ENCODE measurements at regions not wholly inside any gene's neighbourhood (a gene's known extent, or its start where the extent isn't known, plus 50 kb on each side); places are given as distances from the start of the nearest gene placed in this dataset.
A peak's percentile ranks its signal among the peaks of the same experiment; 100 is the strongest.

DNA sequence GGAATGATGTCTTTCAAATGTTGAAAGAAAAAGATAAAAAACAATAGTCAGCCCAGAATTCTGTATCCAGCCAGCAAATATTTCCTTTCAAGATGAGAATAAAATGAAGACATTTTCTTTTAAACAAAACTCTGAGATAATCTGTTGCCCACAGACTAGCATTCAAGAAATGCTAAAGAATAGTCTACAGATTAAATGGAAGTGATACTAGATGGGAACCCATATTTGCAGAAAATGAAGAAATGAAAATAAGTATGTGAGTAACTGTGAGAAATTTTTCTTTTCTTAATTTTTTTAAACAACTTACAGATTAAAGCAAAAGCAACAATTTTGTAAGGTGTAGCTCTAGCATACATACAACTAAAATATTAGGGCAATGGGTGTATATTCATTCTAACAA, 469.8 kb downstream of the IGSF11 start:
- ATAC-seq = no peak
- no peak for DNase-seq
- intact Hi-C loops (cut with micrococcal nuclease) = no loop called here

DNA sequence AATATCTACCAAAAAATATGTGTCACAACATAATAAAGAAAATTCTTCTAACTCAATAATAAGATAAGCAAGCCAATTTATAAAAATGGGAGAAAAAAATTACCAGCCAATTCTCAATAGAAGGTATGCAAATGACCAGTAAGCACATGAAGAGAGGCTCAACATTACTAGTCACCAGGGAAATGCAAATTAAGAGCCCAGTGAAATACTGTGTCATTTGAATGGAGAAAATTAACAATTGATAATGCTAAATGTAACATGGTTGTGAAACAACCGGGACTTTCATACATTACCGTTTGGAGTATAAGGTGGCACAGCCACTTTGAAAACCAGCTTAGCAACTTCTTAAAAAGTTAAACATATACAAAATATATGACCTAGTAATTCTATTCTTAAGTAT, 460.7 kb downstream of the IGSF11 start:
- no peak for ATAC-seq
- no peak for DNase-seq
- intact Hi-C loops (cut with micrococcal nuclease) = no loop called here

DNA sequence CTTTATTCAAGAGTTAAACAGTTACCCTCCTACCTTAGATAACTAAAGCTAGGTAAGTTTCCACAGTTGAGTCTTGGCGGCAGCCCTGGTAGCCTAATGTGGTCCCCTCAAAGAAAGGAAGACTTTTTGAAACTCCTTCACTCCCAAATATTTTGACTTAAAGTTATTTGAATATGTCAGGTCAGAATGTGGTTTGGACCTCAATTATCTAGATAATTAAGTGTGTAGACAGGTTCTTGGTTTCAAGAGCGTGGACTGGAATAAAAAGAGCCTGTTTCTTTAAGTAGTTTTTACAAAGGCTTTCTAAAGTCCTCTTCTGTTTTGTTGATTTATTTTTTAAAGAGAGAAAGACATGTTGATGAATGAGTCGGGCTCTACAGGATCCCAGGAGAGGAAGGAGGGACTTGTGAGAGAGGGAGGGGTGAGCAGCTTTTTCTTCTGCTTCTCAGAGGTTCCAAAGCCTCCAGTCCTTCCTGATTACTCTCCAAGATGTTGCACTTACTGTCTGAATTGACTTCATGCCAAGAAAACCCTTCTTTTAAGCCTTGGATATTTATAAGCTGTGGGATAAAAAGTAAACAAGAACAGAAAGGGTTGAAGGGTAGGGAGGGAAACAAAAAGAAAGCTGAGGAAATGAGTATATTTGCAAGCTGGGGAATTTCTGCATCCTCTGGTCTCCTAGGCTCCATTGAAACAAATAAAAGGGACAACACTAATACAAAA, 457.4 kb downstream of the IGSF11 start:
- ATAC-seq = peak; percentile 74
- DNase-seq = no peak
- intact Hi-C loops (cut with micrococcal nuclease) = no loop called here

DNA sequence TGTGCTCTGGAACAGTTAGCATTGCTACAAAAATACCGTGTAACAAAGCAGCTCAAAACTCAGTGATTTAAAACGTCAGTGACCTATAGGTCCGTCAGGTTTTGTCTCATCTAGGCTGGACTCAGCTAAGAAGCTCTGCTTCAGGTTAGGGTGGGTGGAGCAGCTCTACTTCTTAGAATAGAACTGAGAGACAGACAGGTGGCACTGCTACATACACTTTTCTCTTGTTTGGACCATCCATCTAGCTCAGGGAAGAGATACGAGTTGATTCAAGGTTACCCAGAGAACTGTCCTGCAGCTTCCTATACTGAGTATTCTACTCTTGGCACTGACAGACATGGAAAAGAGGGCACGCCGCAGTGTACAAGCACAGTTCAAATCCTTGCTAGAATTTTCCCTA, 456.1 kb downstream of the IGSF11 start:
- no peak for ATAC-seq
- DNase-seq = no peak
- intact Hi-C loops (cut with micrococcal nuclease) = no loop called here

DNA sequence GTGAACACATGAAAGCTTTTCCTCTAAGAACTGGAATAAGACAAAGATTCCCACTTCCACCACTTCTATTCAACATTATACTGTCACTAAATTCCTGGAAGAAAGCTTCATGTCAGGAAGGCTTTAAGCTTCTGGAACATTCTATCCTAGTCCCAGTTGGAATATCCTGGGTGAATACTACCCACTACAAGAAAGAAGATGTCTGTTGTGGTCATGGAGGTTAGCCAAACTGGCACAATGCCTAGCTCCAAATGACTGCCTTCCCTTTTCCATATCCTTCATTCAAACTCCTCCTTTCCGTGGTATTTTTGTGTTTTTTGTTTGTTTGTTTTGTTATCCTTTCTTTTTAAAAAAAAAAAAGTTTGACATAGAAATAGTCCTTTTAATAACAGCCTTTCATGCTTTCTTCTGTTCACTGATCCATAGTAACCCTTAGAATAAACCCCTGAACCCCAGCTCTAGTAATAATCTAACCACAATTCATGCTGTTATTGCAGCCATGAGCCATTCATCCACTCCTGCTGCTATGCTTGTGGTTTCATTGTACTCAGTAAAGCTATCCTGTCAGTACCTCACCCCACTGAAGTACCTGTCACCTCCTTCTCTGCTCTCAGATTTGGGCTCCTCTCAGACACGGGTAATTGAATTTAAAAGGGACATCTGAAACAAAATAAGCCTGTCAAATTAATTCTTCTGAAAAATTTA, 447.5 kb downstream of the IGSF11 start:
- DNase-seq = no peak
- no peak for ATAC-seq
- intact Hi-C loops (cut with micrococcal nuclease) = no loop called here

DNA sequence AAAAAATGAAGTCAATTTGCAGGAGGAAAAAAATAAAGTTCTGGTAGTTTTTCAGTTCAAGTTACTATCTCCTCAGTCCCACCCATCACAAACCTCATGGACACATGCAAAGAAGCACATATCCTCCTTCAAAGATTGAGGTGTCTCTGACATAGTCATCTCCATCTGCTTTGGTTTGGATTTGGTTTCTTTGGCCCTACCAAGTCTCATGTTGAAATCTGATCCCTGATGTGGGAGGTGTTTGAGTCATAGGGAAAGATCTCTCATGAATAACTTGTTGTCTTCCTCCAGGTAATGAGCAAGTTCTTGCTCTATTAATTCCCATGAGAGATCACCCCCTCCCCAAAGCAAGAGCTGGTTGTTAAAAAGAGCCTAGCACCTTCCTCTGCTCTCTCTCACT, 446.8 kb downstream of the IGSF11 start:
- intact Hi-C loops (cut with micrococcal nuclease) = no loop called here
- ATAC-seq (no peak), DNase-seq (no peak)

DNA sequence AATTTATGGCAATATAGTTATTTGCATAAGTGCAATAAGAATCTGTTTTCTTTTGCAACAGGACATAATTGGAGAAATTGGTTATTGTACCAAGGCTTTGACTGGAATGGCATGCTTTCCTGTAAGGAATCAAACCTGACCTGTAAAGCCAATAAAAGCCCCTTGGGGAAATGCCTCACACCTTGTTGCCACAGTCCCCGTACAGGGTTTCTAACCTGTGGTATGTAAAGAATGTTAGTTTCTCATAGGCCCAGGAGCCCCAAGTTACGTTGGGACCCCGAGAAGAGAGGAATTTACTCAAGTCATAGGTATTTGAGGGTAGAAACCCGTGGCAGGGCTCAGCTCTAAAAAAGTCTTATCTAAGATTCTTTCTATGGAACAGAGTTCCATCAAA, 441.4 kb downstream of the IGSF11 start:
- no peak for ATAC-seq
- DNase-seq = no peak
- intact Hi-C loops (cut with micrococcal nuclease) = no loop called here

DNA sequence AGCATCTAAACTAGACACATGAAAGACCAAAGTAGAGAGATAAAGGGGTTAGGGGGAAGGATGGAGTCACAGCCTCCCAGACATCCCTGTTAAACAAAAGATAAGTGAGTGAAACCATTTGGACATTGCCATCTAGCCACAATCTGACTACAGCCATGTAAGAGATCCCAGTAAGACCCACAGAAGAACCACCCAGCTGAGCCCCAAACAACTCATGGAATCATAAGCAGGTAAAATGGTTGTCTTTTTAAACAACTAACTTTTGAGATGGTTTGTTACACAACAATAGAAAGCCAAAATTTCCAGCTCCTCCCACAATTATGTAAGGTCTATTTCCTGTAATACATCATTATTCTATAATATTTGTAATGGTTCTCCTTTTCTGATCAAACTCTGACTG, 437.5 kb downstream of the IGSF11 start:
- ATAC-seq = no peak
- no peak for DNase-seq
- intact Hi-C loops (cut with micrococcal nuclease) = no loop called here

DNA sequence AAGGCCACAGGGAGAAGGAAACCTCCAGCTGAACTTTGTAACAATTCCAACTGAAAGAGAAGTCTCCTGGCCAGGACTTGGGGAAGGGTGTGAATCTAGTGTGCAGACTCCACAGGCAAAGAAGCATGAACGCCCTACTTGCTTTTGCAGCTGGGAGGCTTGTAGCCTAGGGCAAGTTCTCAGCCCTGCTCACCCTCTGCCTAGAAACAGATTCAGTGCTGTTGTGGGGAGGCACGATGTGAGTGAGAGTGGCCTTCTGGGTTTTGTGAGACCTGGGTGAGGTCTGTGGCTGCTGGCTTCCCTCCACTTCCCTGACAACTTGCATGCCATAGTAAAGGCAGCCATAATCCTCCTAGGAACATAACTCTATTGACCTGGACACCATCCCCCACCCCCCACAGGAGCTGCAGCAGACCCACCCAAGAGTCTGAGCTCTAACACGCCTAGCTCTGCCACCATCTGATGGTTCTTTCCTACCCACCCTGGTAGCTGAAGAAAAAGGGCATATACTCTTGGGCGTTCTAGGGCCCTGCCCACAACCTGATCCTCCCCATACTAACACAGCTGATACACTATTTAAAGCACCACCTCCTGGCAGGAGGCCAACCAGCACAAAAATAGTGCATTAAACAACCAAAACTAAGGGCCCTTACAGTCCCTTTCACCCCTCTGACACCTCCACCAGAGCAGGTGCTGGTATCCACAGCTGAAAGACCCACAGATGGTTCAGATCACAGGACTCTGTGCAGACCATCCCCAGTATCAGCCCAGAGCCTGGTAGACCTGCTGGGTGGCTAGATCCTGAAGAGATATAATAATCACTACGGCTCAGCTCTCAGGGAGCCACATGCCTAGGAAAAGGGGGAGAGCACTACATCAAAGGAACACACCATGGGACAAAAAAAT, 426.5 kb downstream of the IGSF11 start:
- intact Hi-C loops (cut with micrococcal nuclease) = no loop called here
- DNase-seq = no peak
- no peak for ATAC-seq

DNA sequence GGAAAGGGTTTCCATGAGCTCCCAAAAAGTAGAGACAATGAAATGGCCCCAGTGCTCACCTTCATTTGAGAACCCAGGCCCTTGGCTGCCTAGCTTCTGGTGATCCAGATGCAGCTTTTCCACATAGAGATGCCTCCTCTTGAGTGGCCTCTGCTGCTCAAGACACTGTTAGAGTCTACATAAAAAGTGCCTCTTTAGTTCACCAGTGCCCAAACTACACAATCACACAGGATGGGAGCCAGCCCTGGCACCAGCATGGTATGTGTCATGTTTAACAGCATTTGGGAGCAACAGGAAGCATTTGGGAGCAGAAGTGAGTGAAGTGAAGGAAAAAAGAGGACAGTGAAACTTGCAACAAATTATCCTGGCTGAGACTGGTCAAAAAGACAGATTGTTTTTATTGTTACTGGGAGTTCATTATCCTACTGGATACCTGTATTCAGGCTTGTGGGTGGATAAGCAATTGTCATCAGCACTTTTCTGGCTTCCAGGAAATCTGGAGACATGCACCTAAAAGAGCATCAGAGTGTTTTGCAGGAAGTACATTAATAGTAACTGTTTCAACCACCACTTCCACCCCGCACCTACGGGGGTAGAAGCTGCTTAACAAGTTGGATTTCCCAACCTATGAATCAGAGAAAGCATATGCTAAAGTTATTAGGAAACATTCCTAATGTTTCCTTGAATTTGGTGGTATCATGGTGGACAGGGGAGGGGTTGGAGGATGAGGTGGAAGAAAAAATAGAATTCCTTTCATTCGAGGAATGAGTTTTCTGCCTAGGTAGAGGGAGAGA, 416.2 kb downstream of the IGSF11 start:
- intact Hi-C loops (cut with micrococcal nuclease) = no loop called here
- DNase-seq = no peak
- ATAC-seq = no peak

DNA sequence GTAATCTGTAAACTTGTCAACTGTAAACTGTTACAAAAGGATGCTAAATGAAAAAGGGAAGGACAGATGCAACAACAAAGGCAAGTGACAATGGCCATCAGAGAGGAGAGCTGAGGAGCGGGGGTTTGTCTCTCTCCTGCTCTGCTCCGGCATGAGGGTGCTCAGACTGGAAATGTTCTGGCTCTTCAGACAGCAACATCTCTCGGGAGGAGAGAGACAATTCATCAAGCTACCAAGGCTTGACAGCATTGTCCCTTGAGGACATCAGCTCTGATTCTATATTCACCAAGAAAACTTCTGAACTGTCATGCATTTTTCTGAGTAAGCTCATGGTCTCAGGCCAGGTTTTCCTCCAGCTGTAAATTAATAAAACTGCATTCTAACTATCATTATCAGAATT, 408.2 kb downstream of the IGSF11 start:
- ATAC-seq = no peak
- no peak for DNase-seq
- intact Hi-C loops (cut with micrococcal nuclease) = no loop called here

DNA sequence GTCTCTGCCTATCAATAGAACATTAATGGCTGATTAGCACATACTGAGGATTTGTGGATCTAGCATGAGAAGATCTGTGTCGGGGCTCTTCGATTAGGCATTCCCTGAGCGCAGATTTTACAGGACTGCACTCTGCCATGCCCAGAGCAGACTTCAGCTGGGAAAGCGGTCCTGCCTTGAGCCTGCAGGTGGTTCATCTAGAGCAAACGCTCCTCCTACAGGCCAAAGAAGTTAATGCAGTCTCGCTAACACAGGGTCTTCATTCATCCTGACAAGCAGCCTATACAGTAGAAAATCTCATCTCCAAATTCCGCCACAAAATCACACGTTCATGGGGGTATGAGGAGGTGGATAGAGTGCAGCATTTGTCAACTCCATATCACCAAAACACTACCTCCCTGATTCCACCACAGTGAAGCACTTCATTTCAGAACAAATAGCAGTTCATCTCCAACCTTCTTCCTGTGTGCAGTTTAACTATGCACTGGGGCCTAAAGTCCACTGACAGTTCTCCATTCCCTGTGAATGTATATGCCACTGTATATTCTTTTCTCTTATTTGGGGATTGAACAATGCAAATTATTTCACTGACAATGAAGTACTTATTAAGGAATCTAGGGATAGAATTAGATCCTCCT, 405.8 kb downstream of the IGSF11 start:
- intact Hi-C loops (cut with micrococcal nuclease) = no loop called here
- ATAC-seq = peak; percentile 72
- DNase-seq = peak; percentile 28

DNA sequence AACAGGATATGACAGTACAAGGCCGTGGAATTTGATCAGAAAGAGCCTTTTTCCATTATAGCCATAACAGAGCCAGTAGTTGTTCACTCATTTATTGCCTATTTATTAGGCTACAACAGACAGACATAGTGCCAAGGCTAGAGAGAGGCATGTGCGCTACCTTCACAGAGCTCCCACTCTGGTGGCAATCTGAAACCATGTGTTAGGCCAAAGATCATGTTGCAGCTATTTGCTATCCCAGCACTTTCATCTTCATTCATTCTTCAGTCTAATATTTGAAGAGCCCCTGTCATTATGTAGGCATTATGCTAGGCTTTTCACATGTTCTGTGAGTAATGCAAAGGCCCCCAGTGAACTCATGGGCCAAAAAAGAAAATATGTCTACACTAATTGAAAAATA, 404.8 kb downstream of the IGSF11 start:
- intact Hi-C loops (cut with micrococcal nuclease) = no loop called here

DNA sequence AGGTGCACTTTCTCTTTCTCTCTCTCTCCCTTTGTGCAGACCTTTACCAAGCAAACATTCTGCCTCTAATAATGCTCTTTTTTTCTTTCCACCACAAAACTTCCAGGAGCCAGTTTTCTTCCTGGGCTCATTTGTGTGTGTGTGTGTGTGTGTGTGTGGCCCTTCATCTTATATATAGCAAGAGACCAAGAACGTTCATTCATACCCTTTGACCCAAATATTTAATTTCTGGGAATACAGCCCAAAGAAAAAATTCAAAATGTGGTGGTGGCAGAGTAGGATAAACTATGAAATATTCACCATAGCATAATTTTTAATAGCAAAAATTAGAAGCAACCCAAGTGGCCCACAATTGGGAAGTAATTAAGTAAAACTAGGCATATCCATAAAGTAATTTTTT, 398.9 kb downstream of the IGSF11 start:
- DNase-seq = no peak
- no peak for ATAC-seq
- intact Hi-C loops (cut with micrococcal nuclease) = no loop called here

More for the DNA sequence above, 404.8 kb downstream of the IGSF11 start:
- ATAC-seq (no peak), DNase-seq (no peak)

DNA sequence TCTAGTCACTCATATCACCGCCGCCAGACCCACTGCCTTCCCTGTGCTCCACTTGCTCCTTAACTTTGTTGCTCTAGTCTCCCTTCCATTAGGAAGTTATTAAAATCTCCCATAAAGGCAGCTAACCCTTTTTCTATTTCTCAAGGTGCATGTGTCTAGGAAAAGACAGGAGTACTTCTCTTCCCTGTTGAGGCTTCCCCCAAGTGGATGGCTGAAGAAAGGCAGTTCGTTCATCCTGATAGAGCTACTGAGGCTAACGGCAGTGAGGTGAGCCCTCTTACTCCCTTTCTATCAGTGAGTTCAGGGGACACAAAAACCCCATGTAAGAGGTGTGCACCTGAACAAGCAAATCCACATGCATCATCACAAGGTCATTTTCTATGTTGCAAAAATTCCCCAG, 397.8 kb downstream of the IGSF11 start:
- DNase-seq = no peak
- ATAC-seq = no peak
- intact Hi-C loops (cut with micrococcal nuclease) = no loop called here

DNA sequence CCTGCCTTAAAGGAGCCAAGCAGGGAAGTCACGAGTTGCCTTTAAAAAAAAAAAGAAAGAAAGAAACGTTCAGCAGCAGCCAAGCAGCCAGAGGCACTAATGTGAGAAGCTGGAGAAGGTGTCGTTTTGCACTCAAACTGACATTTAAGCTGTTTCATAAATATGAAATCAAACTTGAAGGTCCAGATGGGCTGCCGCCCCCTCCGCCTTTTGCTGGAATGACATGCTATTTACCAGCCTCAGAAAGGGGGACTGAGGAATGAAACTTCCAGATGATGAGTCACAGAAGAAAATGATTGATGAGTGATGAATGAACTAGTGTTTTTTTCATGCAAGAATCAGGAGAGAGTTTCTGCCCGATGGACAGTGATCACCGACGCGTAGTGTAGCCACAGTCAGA, 396.8 kb downstream of the IGSF11 start:
- intact Hi-C loops (cut with micrococcal nuclease) = no loop called here
- ATAC-seq (no peak), DNase-seq (no peak)

DNA sequence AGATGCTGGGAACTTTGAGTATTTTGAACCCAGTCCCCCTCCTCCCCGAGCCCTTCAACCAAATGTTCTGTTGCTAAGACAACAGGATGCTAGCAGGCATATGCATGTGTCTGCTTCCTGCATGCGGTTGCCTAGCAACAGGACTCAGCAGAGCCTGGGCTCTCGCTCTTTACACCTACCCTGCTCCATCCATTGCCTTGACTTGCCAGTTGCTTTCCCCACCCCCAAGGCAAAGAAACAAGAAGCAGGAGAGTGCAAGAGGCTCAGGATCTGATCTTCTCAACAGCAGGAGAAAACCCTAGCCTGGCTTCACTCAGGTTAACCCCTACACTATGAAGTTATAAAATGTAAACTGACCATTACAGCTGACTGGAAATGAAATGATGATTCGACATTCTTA, 393.0 kb downstream of the IGSF11 start:
- DNase-seq (no peak), ATAC-seq (no peak)
- intact Hi-C loops (cut with micrococcal nuclease) = no loop called here

DNA sequence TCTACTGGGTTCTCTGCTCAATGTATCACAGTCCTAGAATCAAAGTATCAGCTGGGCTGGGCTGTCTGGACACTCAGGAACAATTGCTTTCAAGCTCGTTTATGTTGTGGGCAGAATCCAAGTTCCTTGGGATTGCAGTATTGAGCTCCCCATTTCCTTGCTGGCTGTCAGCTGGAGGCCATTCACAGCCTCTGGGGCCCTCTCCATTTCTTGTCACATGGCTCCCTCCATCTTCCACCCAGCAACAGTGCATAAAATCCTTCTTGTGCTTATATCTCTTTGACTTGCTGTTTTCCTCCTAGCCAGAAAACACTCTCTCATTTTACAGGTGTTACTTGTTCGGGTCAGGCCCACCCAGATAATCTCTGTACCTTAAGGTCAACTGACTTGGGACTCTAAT, 363.5 kb downstream of the IGSF11 start:
- ATAC-seq (no peak), DNase-seq (no peak)
- intact Hi-C loops (cut with micrococcal nuclease) = no loop called here

DNA sequence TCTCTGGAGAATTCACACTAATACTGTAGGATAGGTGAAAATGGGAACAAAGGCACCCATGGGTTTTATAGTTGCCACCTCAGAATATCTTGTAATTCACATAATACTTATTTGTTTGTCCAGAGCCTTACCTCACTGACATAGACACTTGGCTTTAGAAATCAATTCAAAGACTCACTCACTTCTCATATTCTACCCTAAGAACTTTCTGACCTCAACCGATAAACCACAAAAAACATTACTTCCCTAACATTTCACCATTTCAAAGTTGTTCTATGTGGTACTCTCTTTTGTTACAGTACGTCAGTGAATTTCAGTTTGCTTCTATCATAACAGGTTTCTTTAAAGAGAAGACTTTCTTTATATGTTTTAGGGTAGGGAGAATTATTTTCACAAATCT, 359.3 kb downstream of the IGSF11 start:
- intact Hi-C loops (cut with micrococcal nuclease) = no loop called here
- ATAC-seq (no peak), DNase-seq (no peak)

Measured in left ventricle myocardium superior (tissue), 1 donor.